Neuronal stem cell (in vitro differentiated cells): ENCODE measurements at regions not wholly inside any gene's neighbourhood (a gene's known extent, or its start where the extent isn't known, plus 50 kb on each side); places are given as distances from the start of the nearest gene placed in this dataset.

Experiments used
- DNase-seq: peaks from one replicate; pipeline ENCODE4 v3.0.0-alpha.2; 2013; ENCODE audit warnings: low spot score
- H2AFZ ChIP-seq: one replicate; pipeline ENCODE4 v1.6.1; 2013; ENCODE audit warnings: mild to moderate bottlenecking, low read length, inconsistent platforms
- H2AK5ac ChIP-seq: 2 replicates; pipeline ENCODE4 v1.6.1; 2013; ENCODE audit warnings: low read depth, mild to moderate bottlenecking, inconsistent platforms, low read length, moderate library complexity, mixed read lengths
- H2BK120ac ChIP-seq: 2 replicates; pipeline ENCODE4 v1.6.1; 2013; ENCODE audit warnings: low read depth, mild to moderate bottlenecking, inconsistent platforms, low read length, moderate library complexity, mixed read lengths
- H2BK12ac ChIP-seq: one replicate; pipeline ENCODE4 v1.6.1; 2013; ENCODE audit warnings: low read length, inconsistent platforms
- H2BK15ac ChIP-seq: 2 replicates; pipeline ENCODE4 v1.6.1; 2013; ENCODE audit warnings: mild to moderate bottlenecking, low read length, inconsistent platforms, mixed read lengths
- H2BK5ac ChIP-seq: one replicate; pipeline ENCODE4 v1.6.1; 2013; ENCODE audit warnings: inconsistent platforms, mild to moderate bottlenecking, low read length, moderate library complexity
- H3K14ac ChIP-seq: one replicate; pipeline ENCODE4 v1.6.1; 2013; ENCODE audit warnings: low read length, inconsistent platforms
- H3K18ac ChIP-seq: 2 replicates; pipeline ENCODE4 v1.6.1; 2013; ENCODE audit warnings: low read length, inconsistent platforms
- H3K23ac ChIP-seq: 2 replicates; pipeline ENCODE4 v1.6.1; 2013; ENCODE audit warnings: low read depth, mild to moderate bottlenecking, mixed read lengths, low read length, inconsistent platforms; ENCODE audit not compliant: poor library complexity
- H3K27ac ChIP-seq: replicated peaks from 3 replicates; pipeline ENCODE4 v1.5.1; 2013; ENCODE audit warnings: low read length, inconsistent platforms
- H3K27me3 ChIP-seq, 3 experiments: 2 replicates each; pipeline ENCODE4 v1.6.1; 2013; ENCODE audit warnings: low read length in 3 of 3, mild to moderate bottlenecking in 2 of 3, inconsistent platforms in 1 of 3, low read depth in 1 of 3, mixed read lengths in 1 of 3, moderate library complexity in 1 of 3; ENCODE audit not compliant: control insufficient read depth in 3 of 3, insufficient read depth in 3 of 3
- H3K36me3 ChIP-seq, 2 donors: replicated peaks in 1 of 2; 2 replicates each; pipeline ENCODE4 v1.6.1; 2013; ENCODE audit warnings: low read length in 2 of 2; ENCODE audit not compliant: control insufficient read depth in 2 of 2, insufficient read depth in 2 of 2
- H3K4ac ChIP-seq: 2 replicates; pipeline ENCODE4 v1.6.1; 2013; ENCODE audit warnings: inconsistent platforms, mild to moderate bottlenecking, low read length, moderate library complexity
- H3K4me1 ChIP-seq, 2 donors: 1 replicate in 1 of 2; 2 replicates in 1 of 2; pipeline ENCODE4 v1.6.1; 2013; ENCODE audit warnings: low read length in 2 of 2, low read depth in 1 of 2; ENCODE audit not compliant: control insufficient read depth in 2 of 2, insufficient read depth in 1 of 2
- H3K4me2 ChIP-seq: one replicate; pipeline ENCODE4 v1.6.1; 2013; ENCODE audit warnings: mild to moderate bottlenecking, low read length, inconsistent platforms; ENCODE audit not compliant: insufficient read depth, poor library complexity, severe bottlenecking
- H3K4me3 ChIP-seq, 2 donors: 2 replicates each; pipeline ENCODE4 v1.5.1; 2013; ENCODE audit warnings: low read length in 2 of 2, mild to moderate bottlenecking in 2 of 2, inconsistent platforms in 1 of 2, moderate library complexity in 1 of 2
- H3K79me1 ChIP-seq: one replicate; pipeline ENCODE4 v1.6.1; 2013; ENCODE audit warnings: low read depth, mild to moderate bottlenecking, inconsistent platforms, low read length, moderate library complexity
- H3K9ac ChIP-seq: one replicate; pipeline ENCODE4 v1.6.1; 2013; ENCODE audit warnings: mild to moderate bottlenecking, low read depth, low read length, inconsistent platforms; ENCODE audit not compliant: poor library complexity
- H3K9me3 ChIP-seq, 2 donors: replicated peaks in 1 of 2; 2 replicates each; pipeline versions ENCODE3 to v1.6.1; 2013; ENCODE audit warnings: low read length in 2 of 2, mild to moderate bottlenecking in 2 of 2, inconsistent platforms in 1 of 2, low read depth in 1 of 2, mixed read lengths in 1 of 2, moderate library complexity in 1 of 2; ENCODE audit not compliant: control insufficient read depth in 2 of 2, insufficient read depth in 1 of 2
- H4K8ac ChIP-seq: one replicate; pipeline ENCODE4 v1.6.1; 2013; ENCODE audit warnings: low read depth, mild to moderate bottlenecking, inconsistent platforms, low read length, moderate library complexity
- H4K91ac ChIP-seq: one replicate; pipeline ENCODE4 v1.6.1; 2013; ENCODE audit warnings: low read length, low read depth, mild to moderate bottlenecking, inconsistent platforms; ENCODE audit not compliant: poor library complexity
- WGBS, 2 donors: extraction: QIAGEN DNeasy Blood & Tissue Kit; methylation state at CpG; one replicate each; pipeline ENCODE4 v1.1.7; 2013; ENCODE audit warnings: missing lambda C conversion rate in 2 of 2, mixed read lengths in 1 of 2; ENCODE audit not compliant: insufficient read length in 2 of 2, insufficient replicate concordance in 1 of 2; ENCODE audit errors: extremely low coverage in 2 of 2; 5-methylcytosine and 5-hydroxymethylcytosine counted together

GRCh38 chr11:41609511-41609910, 150.1 kb upstream of the LRRC4C start:
- DNase-seq, result no peak
- H3K14ac ChIP-seq, result no peak overlapping the region

GRCh38 chr11:41612415-41612814, 153.0 kb upstream of the LRRC4C start:
- Histone ChIP-seq H3K9me3 (peaks cover 0 to 2% of the 10 kb centered on the region in 2 donors), H2AFZ (no peak overlapping the region), H3K36me3 (no peaks in the 10 kb centered on the region), H3K14ac (no peak overlapping the region), H4K91ac (no peak overlapping the region), H3K23ac (no peak overlapping the region), H3K4me3 (no peak overlapping the region), H2AK5ac (no peak overlapping the region), H3K27me3 (no peaks in the 10 kb centered on the region), H4K8ac (no peak overlapping the region), H3K18ac (no peak overlapping the region), H3K4ac (no peak overlapping the region), H3K4me1 (no peaks in the 10 kb centered on the region), H3K4me2 (no peak overlapping the region), H3K79me1 (no peaks in the 10 kb centered on the region), H3K9ac (no peak overlapping the region), H3K27ac (no peak overlapping the region), H2BK12ac (no peak overlapping the region), H2BK120ac (no peak overlapping the region), H2BK15ac (no peak overlapping the region), H2BK5ac (no peak overlapping the region)
- DNase-seq, result no peak
- WGBS, 2 donors, result no CpG with 5 or more reads among the region's 1 CpG

More at GRCh38 chr11:41609511-41609910, 150.1 kb upstream of the LRRC4C start:
- Histone ChIP-seq H3K4me2 (no peak overlapping the region), H4K91ac (no peak overlapping the region), H3K4me3 (no peak overlapping the region), H2AFZ (no peak overlapping the region), H2AK5ac (no peak overlapping the region), H3K36me3 (no peaks in the 10 kb centered on the region), H3K27ac (no peak overlapping the region), H3K4ac (no peak overlapping the region), H2BK12ac (no peak overlapping the region), H3K18ac (no peak overlapping the region), H3K4me1 (no peaks in the 10 kb centered on the region), H3K79me1 (no peaks in the 10 kb centered on the region), H3K9me3 (no peaks in the 10 kb centered on the region), H3K27me3 (no peaks in the 10 kb centered on the region), H4K8ac (no peak overlapping the region), H3K9ac (no peak overlapping the region), H2BK5ac (no peak overlapping the region), H2BK15ac (no peak overlapping the region), H2BK120ac (no peak overlapping the region), H3K23ac (no peak overlapping the region)
- WGBS, 2 donors, result no CpG with 5 or more reads among the region's 1 CpG

GRCh38 chr11:41613326-41613725, 153.9 kb upstream of the LRRC4C start:
- Histone ChIP-seq H3K36me3 (no peaks in the 10 kb centered on the region), H4K8ac (no peak overlapping the region), H2BK15ac (no peak overlapping the region), H4K91ac (no peak overlapping the region), H2BK12ac (no peak overlapping the region), H3K4me2 (no peak overlapping the region), H3K9me3 (peaks cover 0 to 2% of the 10 kb centered on the region in 2 donors), H3K18ac (no peak overlapping the region), H3K27me3 (no peaks in the 10 kb centered on the region), H3K79me1 (no peaks in the 10 kb centered on the region), H3K9ac (no peak overlapping the region), H3K14ac (no peak overlapping the region), H2AFZ (no peak overlapping the region), H3K4ac (no peak overlapping the region), H3K4me1 (no peaks in the 10 kb centered on the region), H3K27ac (no peak overlapping the region), H2AK5ac (no peak overlapping the region), H2BK120ac (no peak overlapping the region), H2BK5ac (no peak overlapping the region), H3K23ac (no peak overlapping the region), H3K4me3 (no peak overlapping the region)
- DNase-seq, result no peak
- no CpG with 5 or more reads among the region's 1 CpG for WGBS, 2 donors

GRCh38 chr11:41622707-41623359, 163.4 kb upstream of the LRRC4C start:
- no peak overlapping the region for H3K9ac ChIP-seq
- peak overlapping the region; percentile 42 for H3K18ac ChIP-seq
- no peaks in the 10 kb centered on the region for H3K79me1 ChIP-seq
- DNase-seq, result no peak
- H3K27ac ChIP-seq, result no peak overlapping the region
- no peak overlapping the region for H3K4me2 ChIP-seq
- no peak overlapping the region for H2AK5ac ChIP-seq
- H3K4me1 ChIP-seq, result no peaks in the 10 kb centered on the region
- peak overlapping the region; percentile 87 for H2BK12ac ChIP-seq
- no peak overlapping the region for H2AFZ ChIP-seq
- no peak overlapping the region for H4K91ac ChIP-seq
- H2BK15ac ChIP-seq, result no peak overlapping the region
- H3K4me3 ChIP-seq, result no peak overlapping the region
- H3K23ac ChIP-seq, result no peak overlapping the region
- H2BK120ac ChIP-seq, result no peak overlapping the region
- no peak overlapping the region for H3K14ac ChIP-seq
- no CpG with 5 or more reads among the region's 32 CpGs for WGBS, 2 donors
- no peak overlapping the region for H4K8ac ChIP-seq
- H2BK5ac ChIP-seq, result no peak overlapping the region
- no peaks in the 10 kb centered on the region for H3K27me3 ChIP-seq
- H3K9me3 ChIP-seq, result peaks cover 0 to 1% of the 10 kb centered on the region in 2 donors
- no peak overlapping the region for H3K4ac ChIP-seq
- no peaks in the 10 kb centered on the region for H3K36me3 ChIP-seq
